T47D (cell line): ENCODE measurements at regions not wholly inside any gene's neighbourhood (a gene's known extent, or its start where the extent isn't known, plus 50 kb on each side); places are given as distances from the start of the nearest gene placed in this dataset.

Experiments
- DNase-seq, 2 experiments: peaks; one replicate each; pipeline versions ENCODE4 v3.0.0 to v3.0.0-alpha.2; 2011 to 2012; ENCODE audit warnings: low read depth in 1 of 2, low spot score in 1 of 2
- JUND ChIP-seq: IDR thresholded peaks from 2 replicates; pipeline ENCODE4 v1.6.1; 2012; ENCODE audit warnings: low read depth
- in situ Hi-C: cut with HindIII; loops from 2 replicates; pipeline ENCODE4 v1.10.0; 2016; ENCODE audit warnings: low sequenced_read_pairs, low pct_unique_long_range_greater_than_20kb

GRCh38 chr9:14478175-14479162, 164.5 kb upstream of the NFIB start:
- DNase-seq: no peak

GRCh38 chr9:14471041-14471440, 157.1 kb upstream of the NFIB start:
- no peak for TF ChIP-seq JUND
- in situ Hi-C loops: no loop called here
- no peak for DNase-seq

More at GRCh38 chr9:14478175-14479162, 164.5 kb upstream of the NFIB start:
- in situ Hi-C loops: no loop called here
- no peak for TF ChIP-seq JUND

DNA sequence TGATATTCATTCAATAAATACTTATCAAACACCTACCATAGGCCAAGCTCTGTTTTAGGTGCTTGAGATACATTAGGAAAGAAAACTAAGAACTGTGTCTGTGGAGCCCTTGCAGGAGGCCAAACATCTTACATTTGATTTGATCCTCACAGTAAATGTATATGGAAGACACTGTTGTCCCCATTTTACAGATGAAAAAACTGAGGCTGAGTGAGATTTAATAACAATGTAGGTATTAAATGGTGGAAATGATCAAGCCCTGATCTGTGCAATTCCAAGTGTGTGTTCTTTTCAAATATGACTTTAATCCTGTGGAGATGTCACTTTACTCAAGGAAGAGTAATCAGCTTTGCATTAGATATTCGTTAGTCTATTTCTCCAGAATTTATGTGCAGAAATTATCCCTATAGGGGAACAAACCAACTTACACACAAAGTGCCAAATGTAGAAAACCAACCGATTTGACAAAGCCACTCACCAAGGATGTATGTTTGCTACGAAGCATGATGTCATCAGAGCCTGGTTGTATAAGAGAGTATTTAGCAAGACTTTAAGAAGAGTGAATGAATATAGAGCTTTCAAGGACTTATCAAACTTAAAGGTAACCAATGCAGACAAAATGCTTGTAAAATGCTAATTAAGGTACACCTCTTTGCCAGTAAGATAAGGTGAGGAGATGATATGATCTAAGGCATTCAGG, 153.9 kb upstream of the NFIB start:
- DNase-seq: no peak
- in situ Hi-C loops: no loop called here
- no peak for TF ChIP-seq JUND

GRCh38 chr9:14466828-14467227, 152.9 kb upstream of the NFIB start:
- TF ChIP-seq JUND: no peak
- in situ Hi-C loops: no loop called here

GRCh38 chr9:14466429-14466818, 152.5 kb upstream of the NFIB start:
- in situ Hi-C loops: no loop called here
- no peak for TF ChIP-seq JUND
- no peak for DNase-seq

More at GRCh38 chr9:14466828-14467227, 152.9 kb upstream of the NFIB start:
- DNase-seq: no peak

- no peak for TF ChIP-seq JUND
- in situ Hi-C loops: no loop called here
- no peak for DNase-seq
These were observed 149.0 kb upstream of the NFIB start for GRCh38 chr9:14462950-14463349.

- no peak for TF ChIP-seq JUND
- DNase-seq: no peak
- in situ Hi-C loops: no loop called here
These were observed 141.3 kb upstream of the NFIB start for GRCh38 chr9:14455243-14455642.

DNA sequence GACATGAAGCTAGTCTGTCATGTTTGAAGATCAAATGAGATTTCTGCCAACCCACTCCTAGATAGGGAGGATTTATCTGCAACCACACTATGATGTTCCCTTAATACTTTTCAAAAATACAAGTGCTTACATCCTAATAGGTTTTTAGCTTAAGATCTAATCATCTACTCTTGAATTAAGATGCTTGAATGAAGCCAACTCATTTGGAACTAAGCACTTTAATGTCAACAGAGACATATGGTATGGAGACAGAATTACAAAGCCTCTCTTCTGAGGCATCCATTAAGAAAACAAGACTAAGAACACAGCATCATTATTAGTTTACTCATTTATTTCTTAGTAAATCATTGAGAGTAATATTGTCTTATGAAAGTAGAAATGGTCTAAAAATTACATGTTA, 139.3 kb upstream of the NFIB start:
- DNase-seq: no peak
- no peak for TF ChIP-seq JUND
- in situ Hi-C loops: no loop called here

GRCh38 chr9:14452539-14452938, 138.6 kb upstream of the NFIB start:
- DNase-seq: peak in 1 of 2 experiments; percentile 41
- TF ChIP-seq JUND: no peak
- in situ Hi-C loops: no loop called here

DNA sequence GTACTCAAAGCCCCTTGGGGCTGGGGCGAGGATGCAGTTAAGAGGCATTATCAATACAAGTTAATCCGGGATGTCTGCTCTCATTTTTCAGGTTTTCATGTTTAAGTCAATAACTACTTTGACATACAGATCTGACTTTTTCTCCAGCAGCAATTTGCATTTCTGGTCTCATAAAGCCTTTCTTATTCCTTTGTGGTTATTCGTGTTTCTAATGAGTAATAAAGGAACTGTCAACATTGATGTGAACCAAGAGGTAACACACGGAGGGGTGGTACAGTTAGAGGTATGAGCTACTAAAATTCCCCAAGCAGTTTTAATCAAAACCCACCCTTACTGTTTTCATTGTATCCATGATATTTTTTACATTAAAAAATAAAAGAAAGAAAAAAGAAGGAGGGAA, 138.0 kb upstream of the NFIB start:
- no peak for DNase-seq
- in situ Hi-C loops: no loop called here
- TF ChIP-seq JUND: no peak

GRCh38 chr9:14447103-14447502, 133.2 kb upstream of the NFIB start:
- DNase-seq: no peak
- in situ Hi-C loops: no loop called here
- no peak for TF ChIP-seq JUND

- no peak for DNase-seq
- in situ Hi-C loops: no loop called here
- no peak for TF ChIP-seq JUND
These were observed 132.0 kb upstream of the NFIB start for GRCh38 chr9:14445946-14446345.

GRCh38 chr9:14442956-14443355, 129.0 kb upstream of the NFIB start:
- no peak for TF ChIP-seq JUND
- in situ Hi-C loops: no loop called here

More at GRCh38 chr9:14442956-14443355, 129.0 kb upstream of the NFIB start:
- DNase-seq: no peak
